Astrocyte of the cerebellum (primary cell): ENCODE measurements at regions not wholly inside any gene's neighbourhood (a gene's known extent, or its start where the extent isn't known, plus 50 kb on each side); places are given as distances from the start of the nearest gene placed in this dataset.

Source experiments
- DNase-seq: peaks from one replicate; pipeline ENCODE4 v3.0.0-alpha.2; 2011; ENCODE audit warnings: low read depth
- H3K4me3 ChIP-seq: 2 replicates; pipeline ENCODE4 v1.5.1; 2011; ENCODE audit warnings: mild to moderate bottlenecking, low read depth, low read length, moderate library complexity
- CTCF ChIP-seq: IDR thresholded peaks from 2 replicates; pipeline ENCODE4 v1.5.1; 2012; ENCODE audit warnings: low read length, low read depth, moderate library complexity, mild to moderate bottlenecking; ENCODE audit errors: missing control alignments
- in situ Hi-C: cut with HindIII; loops from 2 replicates; pipeline ENCODE4 v1.10.0; 2017; ENCODE audit warnings: low sequenced_read_pairs

- in situ Hi-C loops, result no loop called here
- H3K4me3 ChIP-seq, result no peak overlapping the region
- TF ChIP-seq CTCF, result no peak
- DNase-seq, result no peak
Observed at GRCh38 chr2:4951368-4951767, 740.8 kb upstream of the SOX11 start.

GRCh38 chr2:4959219-4959618 lies 733.0 kb upstream of the SOX11 start:
- in situ Hi-C loops, result no loop called here
- TF ChIP-seq CTCF, result no peak
- H3K4me3 ChIP-seq, result no peak overlapping the region
- no peak for DNase-seq

- no peak overlapping the region for H3K4me3 ChIP-seq
- in situ Hi-C loops, result no loop called here
- no peak for DNase-seq
- no peak for TF ChIP-seq CTCF
Observed at GRCh38 chr2:4962419-4962818, 729.8 kb upstream of the SOX11 start.

GRCh38 chr2:4963106-4963505 lies 729.1 kb upstream of the SOX11 start:
- no peak overlapping the region for H3K4me3 ChIP-seq
- TF ChIP-seq CTCF, result no peak
- no peak for DNase-seq
- in situ Hi-C loops, result no loop called here

GRCh38 chr2:4964001-4964540 lies 728.1 kb upstream of the SOX11 start:
- no peak for TF ChIP-seq CTCF
- in situ Hi-C loops, result no loop called here
- H3K4me3 ChIP-seq, result no peak overlapping the region
- no peak for DNase-seq

GRCh38 chr2:4964579-4964978 lies 727.6 kb upstream of the SOX11 start:
- in situ Hi-C loops, result no loop called here

More at GRCh38 chr2:4964579-4964978, 727.6 kb upstream of the SOX11 start:
- no peak overlapping the region for H3K4me3 ChIP-seq
- no peak for TF ChIP-seq CTCF
- DNase-seq, result no peak
